GM19467 (cell line): ENCODE measurements at regions not wholly inside any gene's neighbourhood (a gene's known extent, or its start where the extent isn't known, plus 50 kb on each side); places are given as distances from the start of the nearest gene placed in this dataset.
"Not testable (repeated sequence)": the region's sequence is repeated elsewhere in the genome, so short reads cannot be mapped to it uniquely, and the experiment has no call there.

Source experiments
- ATAC-seq: cut with Tn5 transposase; IDR thresholded peaks from one replicate; pipeline ENCODE4 v1.9.1; 2021; ENCODE audit warnings: mild to moderate bottlenecking, moderate library complexity; ENCODE audit not compliant: unreplicated experiment

DNA sequence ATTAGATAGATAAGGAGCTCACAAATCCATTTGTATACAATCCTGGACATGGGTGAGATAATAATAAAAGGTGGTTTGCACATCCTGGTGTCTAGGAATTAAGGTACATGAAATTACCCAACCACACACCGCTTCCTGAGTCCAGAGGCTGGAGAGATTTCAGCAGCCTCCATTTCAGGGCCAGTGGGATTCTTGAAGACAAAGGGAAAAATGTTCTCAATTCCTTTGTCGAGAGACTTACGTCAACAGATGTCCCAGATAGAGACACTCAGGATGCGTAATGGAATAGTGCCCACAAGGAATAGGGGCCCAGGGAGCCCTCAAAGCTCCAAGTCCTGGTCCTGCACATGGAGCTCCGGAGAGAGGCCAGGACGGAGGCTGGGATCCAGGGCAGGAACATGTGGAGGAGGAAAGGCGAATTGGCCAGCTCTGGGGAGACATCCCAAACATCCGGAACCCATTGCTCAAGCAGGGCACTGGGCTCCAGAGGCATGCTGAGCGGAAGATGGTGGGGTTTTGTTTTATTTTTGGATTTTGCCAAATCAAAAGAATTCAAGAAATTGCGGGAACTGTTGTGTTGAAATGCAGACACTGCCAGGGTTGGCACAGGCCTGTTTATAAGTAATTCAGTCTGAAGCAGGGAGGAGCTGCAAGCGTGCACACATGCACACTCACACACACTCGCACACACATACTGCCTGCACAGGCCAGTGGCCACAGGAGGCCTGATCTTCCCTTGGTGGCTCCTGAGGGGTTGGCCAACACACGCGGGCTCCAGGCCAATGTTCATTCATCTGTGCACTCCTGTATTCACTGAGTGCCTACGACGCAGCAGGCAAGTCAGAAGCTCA lies 97.2 kb downstream of the NOG start:
- ATAC-seq: no peak

DNA sequence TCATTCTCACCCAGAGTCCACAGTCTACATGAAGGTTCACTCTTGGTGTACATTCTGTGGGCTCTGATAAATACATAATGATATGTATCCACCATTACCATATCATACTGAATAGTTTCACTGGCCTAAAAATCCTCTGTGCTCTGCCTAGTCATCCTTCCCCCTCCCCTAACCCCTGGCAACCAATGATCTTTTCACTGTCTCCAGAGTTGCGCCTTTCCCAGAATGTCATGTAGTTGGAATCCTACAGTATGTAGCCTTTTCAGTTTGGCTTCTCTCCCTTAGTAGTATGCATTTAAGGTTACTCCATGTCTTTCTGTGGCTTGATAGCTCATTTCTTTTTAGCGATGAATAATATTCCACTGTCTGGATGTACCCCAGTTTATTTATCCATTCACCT lies 101.3 kb downstream of the NOG start:
- no peak for ATAC-seq

DNA sequence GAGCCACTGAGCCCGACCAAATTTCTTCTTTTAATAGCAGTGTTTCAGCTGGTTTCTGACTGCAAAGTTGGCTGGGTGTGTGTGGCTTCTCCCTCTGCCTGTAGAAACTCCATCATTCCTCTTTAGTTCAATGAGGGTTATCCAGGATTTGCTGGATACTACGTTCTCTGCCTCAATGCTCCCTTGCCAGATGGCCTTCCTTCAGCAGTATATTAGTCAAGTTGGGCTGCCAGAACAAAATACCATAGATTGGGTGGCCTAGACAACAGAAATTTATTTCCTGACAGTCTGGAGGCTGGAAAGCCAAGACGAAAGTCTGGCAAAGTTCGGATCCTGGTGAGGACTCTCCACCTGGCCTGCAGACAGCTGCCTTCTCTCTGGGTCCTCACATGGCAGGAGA lies 103.7 kb downstream of the NOG start:
- no peak for ATAC-seq

DNA sequence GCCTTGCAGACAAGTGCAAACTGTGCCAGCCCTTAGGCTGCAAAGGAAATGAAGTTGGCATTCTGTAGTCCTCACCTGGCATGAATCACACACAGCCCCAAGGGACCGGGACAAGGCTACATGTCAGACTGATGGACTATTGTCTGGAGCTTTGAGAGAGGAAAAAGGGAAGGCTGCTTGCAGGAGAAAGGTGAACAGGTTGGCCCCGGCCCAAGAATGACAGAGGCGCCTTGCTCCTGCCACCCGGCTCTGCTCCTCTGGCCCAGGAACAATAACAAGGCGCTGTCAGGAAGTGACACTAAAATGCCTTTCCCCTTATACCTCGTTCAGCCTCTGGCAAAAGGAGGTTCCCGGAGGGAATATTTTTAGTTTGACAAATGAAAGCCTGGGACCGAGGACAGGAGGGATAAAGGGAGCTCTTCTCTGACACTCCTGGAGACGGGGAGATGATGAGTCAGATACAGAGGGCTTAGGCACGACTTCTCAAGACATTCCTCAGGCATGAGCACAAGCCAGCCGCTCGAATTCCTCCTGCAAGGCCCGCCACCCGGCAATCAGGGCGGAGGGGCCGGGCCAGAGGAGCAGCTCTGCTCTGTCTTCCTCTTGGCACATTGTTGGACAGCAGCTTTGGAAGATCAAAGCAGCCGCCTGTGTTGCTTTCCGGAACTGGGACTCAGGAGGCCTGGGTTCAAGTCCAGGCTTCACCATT lies 105.8 kb downstream of the NOG start:
- no peak for ATAC-seq

DNA sequence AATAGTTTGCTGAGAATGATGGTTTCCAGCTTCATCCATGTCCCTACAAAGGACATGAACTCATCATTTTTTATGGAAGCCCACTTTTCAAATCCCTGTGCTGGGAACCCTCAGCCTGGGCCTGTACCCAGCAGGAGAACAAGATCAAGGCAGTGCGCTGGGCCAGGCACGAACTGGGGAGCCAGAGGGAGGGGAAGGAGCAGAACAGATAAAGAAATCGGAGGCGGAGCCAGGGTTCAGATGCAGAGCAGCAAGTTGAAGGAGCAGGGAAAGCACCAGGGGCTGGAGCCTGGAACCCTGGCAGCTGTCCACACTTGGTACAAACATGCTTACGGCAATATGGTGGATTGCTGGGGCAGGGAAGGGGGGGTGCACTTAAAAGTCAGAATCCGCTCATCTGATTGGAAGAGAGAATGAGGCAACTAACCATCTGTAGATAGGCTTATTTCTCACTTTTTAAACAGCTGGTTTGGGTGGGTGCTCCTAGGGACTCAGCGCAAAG lies 107.5 kb downstream of the NOG start:
- no peak for ATAC-seq

DNA sequence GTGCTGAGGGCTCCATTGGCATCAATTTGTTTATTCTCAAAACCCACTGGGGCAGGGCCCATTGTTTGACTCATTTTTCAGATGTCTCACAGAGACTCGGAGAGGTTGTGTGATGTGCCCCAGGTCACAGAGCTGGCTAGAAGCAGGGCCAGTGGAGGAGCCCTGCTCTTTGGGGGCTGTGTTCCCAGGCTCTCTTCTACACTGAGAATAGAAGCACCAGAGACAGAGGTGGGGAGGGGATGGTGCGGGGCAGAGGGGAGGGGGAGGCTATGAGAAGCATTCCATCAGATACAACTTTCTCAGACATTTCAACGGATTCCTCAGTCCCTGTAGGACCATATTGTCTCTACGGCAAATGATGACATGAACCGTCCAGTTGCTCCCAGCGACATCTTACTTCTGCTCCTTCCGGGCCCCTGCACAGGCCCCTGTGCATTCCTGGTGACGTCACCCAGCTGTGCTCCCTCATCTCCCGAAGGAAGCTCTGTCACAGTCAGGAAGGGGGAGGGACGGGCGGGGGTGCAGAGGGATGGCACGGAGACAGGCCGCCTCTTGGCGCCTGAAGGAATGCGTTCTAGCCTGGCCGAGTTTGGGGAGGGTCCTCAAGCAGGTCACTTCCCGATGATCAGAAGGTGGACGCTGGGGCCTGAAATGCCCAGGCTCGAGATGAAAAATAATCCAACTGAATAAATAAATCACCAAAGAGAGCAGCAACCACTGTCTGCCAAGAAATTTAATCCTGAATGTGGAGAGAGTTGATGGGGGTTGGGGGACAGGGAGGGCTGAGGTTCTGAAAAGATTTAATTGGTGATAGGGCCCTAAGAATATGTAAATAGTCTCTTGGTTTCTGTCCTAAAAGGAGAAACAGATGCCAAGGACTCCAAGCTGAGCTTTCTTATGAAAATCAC lies 114.1 kb downstream of the NOG start:
- ATAC-seq: no peak

DNA sequence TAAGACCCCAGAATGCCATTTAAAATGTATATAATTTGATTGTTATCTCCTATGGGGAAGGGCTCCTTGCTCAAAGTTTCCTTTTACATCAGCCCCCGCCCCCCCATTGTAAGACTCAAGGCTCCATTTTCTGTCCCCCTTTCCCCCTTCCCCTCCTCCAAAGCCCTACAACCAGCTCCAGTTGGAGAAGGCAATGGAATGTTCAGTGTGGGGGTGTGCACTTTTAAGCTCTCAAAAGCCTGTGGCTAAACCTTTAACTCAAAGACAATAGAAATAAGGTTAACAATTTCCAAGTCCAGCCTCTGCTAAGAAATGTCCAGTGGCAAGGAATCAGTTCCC lies 114.7 kb downstream of the NOG start:
- no peak for ATAC-seq

DNA sequence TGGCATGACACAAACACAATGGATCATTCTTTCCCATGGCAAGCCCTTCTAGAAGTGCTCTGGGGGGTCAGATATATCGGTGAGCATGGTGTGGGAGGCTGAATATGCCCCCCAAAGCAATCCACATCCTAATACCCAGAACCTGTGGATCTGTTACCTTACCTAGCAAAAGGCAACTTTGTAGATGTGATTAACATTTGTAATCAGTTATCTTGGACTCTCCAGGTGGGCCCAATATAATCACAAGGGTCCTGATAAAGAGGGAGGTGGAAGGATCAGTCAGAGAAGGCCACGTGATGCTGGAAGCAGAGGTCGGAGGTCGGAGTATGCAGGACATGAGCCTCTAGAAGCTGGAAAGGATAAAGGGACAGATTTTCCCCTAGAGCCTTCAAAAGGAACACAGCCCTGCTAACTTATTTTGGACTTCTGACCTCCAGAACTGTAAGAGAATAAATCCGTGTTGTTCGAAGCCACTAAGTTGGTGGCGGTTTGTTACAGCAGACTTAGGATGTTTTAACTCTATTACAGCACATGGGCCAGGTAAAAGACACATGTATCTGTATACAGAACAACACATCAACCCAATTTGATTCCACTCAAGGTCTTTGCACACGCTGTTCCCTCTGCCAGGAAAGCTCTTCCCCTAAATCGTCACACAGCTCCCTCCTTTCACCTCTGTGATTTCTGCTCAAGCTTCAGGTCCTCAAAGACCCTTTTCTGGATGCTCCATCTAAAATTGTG lies 115.3 kb downstream of the NOG start:
- ATAC-seq: no peak

DNA sequence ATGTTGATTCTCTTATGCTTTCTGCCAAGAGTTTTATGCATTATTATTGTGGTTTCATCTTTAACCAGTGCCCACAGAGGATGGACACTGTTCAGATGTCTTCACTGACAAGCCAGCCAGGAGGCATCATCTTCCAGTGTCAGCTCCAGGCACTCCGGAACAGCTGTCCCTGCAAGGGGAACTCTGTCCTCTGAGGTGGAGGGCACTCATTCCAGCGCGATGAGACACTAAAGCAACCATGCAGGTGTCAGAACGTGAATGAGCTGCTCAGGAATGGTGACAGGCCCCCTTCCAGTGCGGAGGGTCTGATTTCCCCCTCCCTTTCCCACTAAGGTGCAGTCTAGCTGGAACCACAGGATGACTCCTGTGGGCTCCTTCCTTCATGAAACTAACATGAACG lies 117.5 kb downstream of the NOG start:
- no peak for ATAC-seq

DNA sequence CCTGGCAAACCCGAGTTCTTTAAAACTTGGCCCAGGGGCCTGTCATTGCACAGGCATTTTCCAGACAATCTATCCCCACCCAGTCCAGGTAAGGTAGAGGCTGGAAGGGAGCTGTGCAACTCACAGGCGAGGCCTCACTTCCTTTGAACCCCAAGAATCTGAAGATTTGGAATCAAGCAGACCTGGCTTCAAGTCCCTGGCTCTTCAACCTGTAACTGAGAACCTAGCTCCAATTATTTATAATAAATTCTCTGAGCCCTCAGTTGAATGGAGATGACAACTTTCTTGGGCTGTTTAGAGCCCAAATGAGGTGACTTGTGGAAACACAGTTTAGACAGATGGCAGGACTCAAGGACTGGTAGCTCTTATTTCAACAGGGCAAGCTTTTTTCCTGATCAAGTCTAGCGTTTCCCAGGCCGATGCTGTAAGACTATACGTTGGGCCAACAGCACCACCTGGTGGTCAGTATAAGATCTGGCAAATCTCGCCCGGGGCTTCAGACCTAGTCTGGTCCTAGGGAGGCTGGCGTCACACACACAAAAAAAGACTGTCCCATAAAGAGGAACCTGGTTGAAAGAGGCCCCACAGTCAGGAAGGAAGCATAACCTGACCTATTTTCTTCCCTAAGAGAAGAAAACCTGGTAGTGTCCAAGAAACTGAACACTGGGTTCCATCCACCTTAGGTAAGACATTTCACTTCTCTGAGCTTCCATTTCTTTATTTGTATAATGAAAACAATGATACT lies 117.9 kb downstream of the C17orf67 start:
- ATAC-seq: peak; percentile 96

DNA sequence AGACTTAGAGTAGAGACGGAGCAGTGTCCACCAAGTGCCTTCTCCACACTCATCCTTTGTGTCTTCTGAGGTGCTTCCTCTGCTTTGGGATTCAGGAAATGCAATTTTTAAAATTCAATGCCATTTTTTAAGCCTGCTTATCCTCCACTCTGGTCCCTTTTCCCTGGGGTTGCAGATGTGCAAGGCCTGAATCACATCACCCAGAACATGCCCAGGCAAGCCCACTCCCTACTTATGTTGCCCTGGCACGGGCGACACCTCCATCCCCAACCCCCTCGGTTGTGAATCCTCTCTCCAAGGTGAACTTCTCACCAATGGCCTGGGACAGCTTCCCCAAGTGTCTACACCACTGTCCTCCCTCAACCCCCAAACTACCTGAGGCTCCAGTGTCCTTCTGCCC lies 116.2 kb downstream of the C17orf67 start:
- ATAC-seq: no peak

DNA sequence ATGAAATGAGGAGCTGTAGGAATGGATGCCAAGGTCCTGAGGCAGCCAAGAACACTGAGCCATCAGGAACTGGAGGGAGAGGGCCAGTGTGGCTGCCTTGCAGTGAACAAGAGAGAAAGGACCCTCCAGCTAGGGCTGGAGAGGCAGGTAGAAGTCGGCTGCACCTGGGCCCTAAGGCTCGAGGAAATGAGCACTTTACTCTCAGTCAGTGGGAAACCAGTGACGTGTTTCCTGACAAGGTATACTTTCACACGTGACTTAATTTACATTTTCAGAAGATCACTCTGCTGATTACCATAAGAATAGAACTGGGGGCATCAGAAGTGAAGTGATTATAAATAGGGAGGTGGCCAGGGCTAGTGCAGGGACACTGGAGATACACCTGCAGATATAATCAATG lies 115.2 kb downstream of the C17orf67 start:
- no peak for ATAC-seq

DNA sequence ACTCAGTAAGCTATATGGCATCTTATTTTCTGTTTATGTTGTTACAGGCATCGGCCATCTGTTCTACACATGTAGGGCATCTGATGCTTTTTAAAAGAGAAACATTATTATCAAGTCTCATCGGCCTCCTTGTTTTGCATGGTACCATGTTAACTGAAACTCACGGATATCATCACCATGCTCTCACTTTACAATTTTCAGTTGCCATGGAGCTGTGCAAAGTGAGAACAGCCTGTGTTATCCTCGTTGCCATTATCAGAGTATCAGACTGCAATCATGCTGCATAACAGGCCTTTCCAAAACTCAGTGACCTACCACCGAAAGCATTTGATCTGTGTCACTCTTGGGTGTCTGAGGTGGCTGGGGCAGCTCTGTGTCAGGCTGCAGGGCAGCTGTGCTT lies 110.3 kb downstream of the C17orf67 start:
- ATAC-seq: no peak

DNA sequence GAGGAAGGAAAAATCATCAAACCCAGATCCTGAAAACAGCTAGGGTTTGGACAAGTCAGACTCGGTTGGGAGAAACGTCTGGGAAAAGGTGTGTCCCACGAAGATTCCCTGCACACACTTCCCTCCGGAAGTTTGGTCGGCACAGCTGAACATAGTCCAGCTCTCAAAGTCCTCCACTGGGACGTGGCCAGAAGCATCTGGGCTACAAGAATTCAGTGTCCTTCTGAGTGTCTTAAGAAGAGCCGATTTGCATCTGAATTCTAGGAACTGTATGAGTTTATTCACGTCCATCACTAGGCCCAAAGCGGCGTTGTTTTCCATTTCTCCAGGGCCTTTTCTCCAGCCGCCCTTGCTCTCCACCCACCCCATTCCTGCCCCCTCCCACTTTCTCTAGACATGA lies 109.1 kb downstream of the C17orf67 start:
- no peak for ATAC-seq

DNA sequence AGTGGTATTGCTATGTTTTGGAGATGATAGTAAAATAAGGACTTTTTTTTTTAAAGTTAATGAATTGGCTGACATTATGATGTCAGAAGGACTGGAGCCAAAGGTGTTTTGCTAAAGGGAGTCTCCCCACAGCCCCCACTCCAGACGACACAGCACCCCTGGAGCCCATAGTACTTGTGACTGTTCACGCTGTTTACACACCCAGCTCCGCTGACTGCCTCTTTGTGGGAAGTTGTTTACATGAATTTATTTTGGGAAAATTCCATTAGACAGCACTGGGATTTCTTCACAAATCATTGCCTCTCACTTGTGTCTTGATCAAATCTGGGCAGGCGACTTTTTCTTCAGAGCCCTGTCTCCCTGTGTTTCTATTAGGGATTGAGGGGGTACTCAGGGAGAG lies 108.6 kb downstream of the C17orf67 start:
- ATAC-seq: no peak

DNA sequence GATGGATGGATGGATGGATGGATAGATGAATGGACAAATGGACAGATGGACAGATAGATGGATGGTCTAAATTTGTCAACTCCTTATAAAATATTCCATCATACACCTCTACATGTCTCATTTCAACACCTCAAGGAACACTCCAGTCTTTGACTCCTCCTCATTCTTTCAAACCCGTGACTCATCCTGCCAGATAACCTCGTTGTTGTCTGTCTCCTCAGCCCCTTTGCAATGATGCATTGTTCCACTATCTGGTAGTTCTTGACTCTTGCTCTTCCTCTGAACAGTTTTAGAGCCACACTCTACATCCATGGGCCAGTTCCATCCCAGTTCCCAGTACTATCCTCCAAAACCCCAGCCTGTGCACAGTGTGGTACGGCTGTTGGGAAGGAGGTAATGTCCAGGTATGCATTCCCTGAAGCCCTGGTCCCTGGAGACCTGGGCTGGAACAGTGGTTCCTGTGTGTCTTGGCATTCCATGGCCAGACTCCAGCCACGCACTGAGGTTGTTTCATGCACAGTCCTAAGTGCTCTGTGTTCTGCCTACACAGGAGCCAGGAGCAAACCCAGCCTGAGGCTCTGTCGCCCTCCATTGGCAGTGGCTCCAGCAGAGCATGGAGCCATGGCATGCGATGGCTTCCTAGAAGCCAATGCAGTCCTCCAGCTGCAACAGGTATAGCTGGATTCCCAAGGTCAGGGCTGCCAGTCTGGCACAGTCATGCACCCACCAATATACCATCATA lies 105.7 kb downstream of the C17orf67 start:
- ATAC-seq: no peak

DNA sequence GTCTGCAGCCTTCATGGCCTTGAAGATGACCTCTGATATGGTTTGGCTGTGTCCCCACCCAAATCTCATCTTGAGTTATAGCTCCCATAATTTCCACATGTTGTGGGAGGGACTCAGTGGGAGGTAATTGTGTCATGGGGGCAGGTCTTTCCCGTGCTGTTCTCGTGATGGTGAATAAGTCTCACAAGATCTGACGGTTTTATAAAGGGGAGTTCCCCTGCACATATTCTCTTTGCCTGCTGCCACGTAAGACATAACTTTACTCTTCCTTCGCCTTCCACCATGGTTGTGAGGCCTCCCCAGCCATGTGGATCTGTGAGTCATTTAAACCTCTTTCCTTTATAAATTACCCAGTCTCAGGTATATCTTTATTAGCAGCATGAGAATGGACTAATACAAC lies 102.6 kb downstream of the C17orf67 start:
- not testable (repeated sequence) for ATAC-seq

DNA sequence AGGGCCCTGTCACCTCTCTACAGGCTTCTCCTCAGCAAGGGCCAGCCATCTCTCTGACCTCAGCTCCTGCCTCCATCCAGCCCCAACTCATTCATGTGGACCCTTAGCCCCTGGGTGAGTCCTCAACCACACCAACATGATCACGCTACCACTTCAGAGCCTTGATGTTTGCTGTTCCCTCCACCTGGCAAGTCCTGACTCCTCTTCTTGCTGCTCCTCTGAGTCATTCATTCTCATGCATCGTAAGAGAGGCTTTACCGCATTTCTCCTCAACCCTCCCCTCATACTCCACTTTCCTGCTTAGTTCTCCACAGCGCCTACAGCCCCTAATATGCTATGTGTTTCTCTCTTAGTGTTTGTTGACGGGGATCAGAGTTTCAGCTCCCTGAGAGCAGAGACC lies 99.9 kb downstream of the C17orf67 start:
- ATAC-seq: no peak

DNA sequence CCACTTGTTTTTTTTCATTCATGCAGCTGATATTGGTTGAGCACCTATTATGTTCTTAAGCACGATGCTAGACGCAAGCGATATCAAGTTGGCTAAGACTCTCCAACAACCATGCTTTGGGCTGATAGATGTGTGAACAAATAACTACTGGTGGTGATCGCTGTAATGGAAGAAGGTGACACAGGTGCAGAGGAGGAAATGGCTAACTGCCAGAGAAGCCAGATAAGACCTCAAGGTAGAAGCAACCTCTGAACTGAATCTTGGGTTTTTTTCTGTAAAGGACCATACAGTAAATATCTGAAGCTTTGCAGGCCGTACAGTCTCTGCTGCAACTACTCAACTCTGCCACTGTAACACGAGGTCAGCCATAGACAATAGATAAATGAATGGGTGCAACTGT lies 97.9 kb downstream of the C17orf67 start:
- ATAC-seq: no peak
